ENCODE measurements at regions not wholly inside any gene's neighbourhood (a gene's known extent, or its start where the extent isn't known, plus 50 kb on each side); places are given as distances from the start of the nearest gene placed in this dataset.

DNA sequence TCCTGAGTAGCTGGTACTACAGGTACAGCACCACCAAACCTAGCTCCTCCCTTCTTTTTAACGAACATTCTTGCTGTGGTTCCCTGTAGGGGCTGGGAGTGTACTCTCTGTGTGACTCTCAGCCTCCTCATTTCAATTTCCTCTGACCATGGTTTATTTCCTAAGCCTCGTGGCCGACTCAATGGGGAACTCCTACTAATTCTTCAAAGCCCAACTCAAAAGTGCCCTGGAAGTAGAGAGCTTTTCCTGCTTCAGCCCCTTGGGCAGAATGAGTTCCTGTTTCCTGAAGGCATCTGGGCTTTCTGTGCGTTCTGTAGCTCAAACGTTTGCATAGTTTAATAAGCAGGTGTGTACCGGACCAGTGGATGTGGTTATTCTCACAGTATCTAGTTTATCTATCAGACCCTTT is 70.9 kb upstream of the ACOT11 start:
- H4K8ac ChIP-seq (ENCODE audit: low read length): peak overlapping the region; percentile 55
- peaks cover 33 to 69% of the 10 kb centered on the region in 2 experiments for H3K27me3 ChIP-seq (ENCODE audit: control insufficient read depth in 1 of 2, insufficient read depth in 1 of 2, low read length in 2 of 2)
- H3K14ac ChIP-seq (ENCODE audit: low read length in 2 of 2): no peak overlapping the region
- H2BK15ac ChIP-seq (ENCODE audit: low read depth, poor library complexity, severe bottlenecking): no peak overlapping the region
- no peaks in the 10 kb centered on the region for H3K36me3 ChIP-seq (ENCODE audit: control insufficient read depth in 1 of 2, insufficient read depth in 2 of 2, low read depth in 1 of 2, low read length in 2 of 2)
- no peak for DNase-seq
- no peak overlapping the region for H3K18ac ChIP-seq (ENCODE audit: low read depth in 1 of 2, low read length in 2 of 2)
- no peak overlapping the region for H3K23ac ChIP-seq (ENCODE audit: low read length in 2 of 2)
- H2AFZ ChIP-seq (ENCODE audit: low read depth, low read length): peak overlapping the region; percentile 32
- no peak overlapping the region for H3K4me3 ChIP-seq (ENCODE audit: insufficient read depth in 1 of 2, low read depth in 1 of 2, low read length in 2 of 2)
- 44% methylated on average over 6 of the region's 6 CpGs for WGBS
- no peaks in the 10 kb centered on the region for H3K79me1 ChIP-seq (replicated peaks; ENCODE audit: low read length, poor library complexity, severe bottlenecking)
- H2BK120ac ChIP-seq (ENCODE audit: low read depth, low read length): no peak overlapping the region
- peaks cover 20% of the 10 kb centered on the region for H3K4me1 ChIP-seq (ENCODE audit: control insufficient read depth, insufficient read depth, low read depth, low read length)
- H3K4me2 ChIP-seq (ENCODE audit: low read length, poor library complexity, severe bottlenecking): no peak overlapping the region
- H3K4ac ChIP-seq (ENCODE audit: low read depth in 1 of 2, low read length in 2 of 2): no peak overlapping the region
- no peak overlapping the region for H3K27ac ChIP-seq (ENCODE audit: low read length, poor library complexity, severe bottlenecking)
- H4K91ac ChIP-seq (ENCODE audit: low read length): no peak overlapping the region
- no peak overlapping the region for H3K9ac ChIP-seq (ENCODE audit: low read length)
- no peak overlapping the region for H2BK5ac ChIP-seq (ENCODE audit: low read depth, low read length, poor library complexity, severe bottlenecking)
- no peaks in the 10 kb centered on the region for H3K9me3 ChIP-seq (ENCODE audit: control insufficient read depth, low read length)
- peak overlapping the region; percentile 45 to 74 for H2BK12ac ChIP-seq (ENCODE audit: low read length in 2 of 2)
- no peak overlapping the region for H2AK5ac ChIP-seq (ENCODE audit: low read length, severe bottlenecking)

DNA sequence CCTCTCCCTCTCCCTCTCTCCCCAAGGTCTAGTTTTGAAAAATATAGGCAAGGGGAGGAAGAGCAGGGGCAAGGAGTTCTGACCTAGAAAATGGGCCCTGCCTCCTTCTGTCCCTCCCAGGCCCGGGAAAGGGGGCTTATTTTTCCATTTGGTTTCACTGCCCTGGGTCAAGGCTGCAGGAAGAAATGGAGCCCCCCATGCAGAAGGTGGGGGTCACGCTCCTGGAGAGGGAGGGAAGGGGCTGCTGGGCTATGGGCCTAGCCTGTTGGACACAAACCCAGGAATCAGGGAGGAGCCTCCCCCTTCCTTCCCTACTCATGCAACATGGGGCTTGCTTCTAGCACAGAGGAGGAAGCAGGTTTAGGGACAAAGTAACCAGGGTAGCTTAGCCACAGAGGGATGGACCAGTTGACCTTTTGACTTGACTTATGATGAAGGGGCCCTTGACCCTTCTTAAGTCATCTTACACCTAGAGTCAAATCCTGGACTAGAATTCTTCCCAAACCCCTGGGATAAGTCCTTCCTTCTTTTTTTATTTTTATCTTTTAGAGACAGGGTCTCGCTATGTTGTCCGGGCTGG is 70.4 kb upstream of the SSBP3 start:
- H2BK5ac ChIP-seq (ENCODE audit: low read depth, low read length, poor library complexity, severe bottlenecking): no peak overlapping the region
- peak overlapping the region; percentile 73 for H4K91ac ChIP-seq (ENCODE audit: low read length)
- H3K9ac ChIP-seq (ENCODE audit: low read length): no peak overlapping the region
- H3K18ac ChIP-seq (ENCODE audit: low read depth in 1 of 2, low read length in 2 of 2): peak overlapping the region; percentile 74 to 90
- H3K4me3 ChIP-seq (ENCODE audit: insufficient read depth in 1 of 2, low read depth in 1 of 2, low read length in 2 of 2): no peak overlapping the region
- peak overlapping the region; percentile 45 to 79 for H2BK12ac ChIP-seq (ENCODE audit: low read length in 2 of 2)
- H4K8ac ChIP-seq (ENCODE audit: low read length): peak overlapping the region; percentile 39
- H2AFZ ChIP-seq (ENCODE audit: low read depth, low read length): no peak overlapping the region
- peak overlapping the region in 1 of 2 experiments; percentile 86 for H3K4ac ChIP-seq (ENCODE audit: low read depth in 1 of 2, low read length in 2 of 2)
- H3K4me1 ChIP-seq (ENCODE audit: control insufficient read depth, insufficient read depth, low read depth, low read length): peaks cover 21% of the 10 kb centered on the region
- H3K79me1 ChIP-seq (replicated peaks; ENCODE audit: low read length, poor library complexity, severe bottlenecking): no peaks in the 10 kb centered on the region
- H3K27me3 ChIP-seq (ENCODE audit: control insufficient read depth in 1 of 2, insufficient read depth in 1 of 2, low read length in 2 of 2): peaks cover 33 to 69% of the 10 kb centered on the region in 2 experiments
- peak overlapping the region; percentile 60 for H2BK15ac ChIP-seq (ENCODE audit: low read depth, poor library complexity, severe bottlenecking)
- peak overlapping the region; percentile 58 for H2BK120ac ChIP-seq (ENCODE audit: low read depth, low read length)
- H3K4me2 ChIP-seq (ENCODE audit: low read length, poor library complexity, severe bottlenecking): no peak overlapping the region
- WGBS: 60% methylated on average over 4 of the region's 4 CpGs
- H3K23ac ChIP-seq (ENCODE audit: low read length in 2 of 2): no peak overlapping the region
- H2AK5ac ChIP-seq (ENCODE audit: low read length, severe bottlenecking): no peak overlapping the region
- H3K9me3 ChIP-seq (ENCODE audit: control insufficient read depth, low read length): no peaks in the 10 kb centered on the region
- no peak overlapping the region for H3K27ac ChIP-seq (ENCODE audit: low read length, poor library complexity, severe bottlenecking)
- peak overlapping the region in 1 of 2 experiments; percentile 68 for H3K14ac ChIP-seq (ENCODE audit: low read length in 2 of 2)
- H3K36me3 ChIP-seq (ENCODE audit: control insufficient read depth in 1 of 2, insufficient read depth in 2 of 2, low read depth in 1 of 2, low read length in 2 of 2): no peaks in the 10 kb centered on the region
- DNase-seq: no peak

DNA sequence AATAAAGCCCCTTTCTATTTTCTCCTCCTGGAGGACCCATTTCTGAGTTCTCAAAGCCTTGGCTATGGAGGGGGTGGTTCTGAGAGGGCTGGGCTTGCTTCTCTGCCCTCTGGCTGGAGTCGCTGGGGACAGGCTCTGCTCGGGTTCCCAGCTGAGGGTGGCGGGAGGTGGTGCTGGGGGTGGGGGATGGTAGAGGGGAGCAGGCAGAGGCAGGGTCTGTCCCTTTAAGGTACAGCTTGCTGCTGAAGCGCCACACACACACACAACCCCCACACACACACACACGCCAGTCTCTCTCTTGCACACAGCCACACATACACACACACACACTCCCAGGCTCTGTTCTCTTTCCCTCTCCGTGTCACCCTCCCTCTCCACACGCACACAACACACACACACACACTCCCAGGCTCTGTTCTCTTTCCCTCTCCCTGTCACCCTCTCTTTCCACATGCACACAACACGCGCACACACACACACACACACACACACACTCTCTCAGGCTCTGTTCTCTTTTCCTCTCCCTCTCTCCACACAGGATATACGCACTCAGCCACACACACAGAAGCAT is 69.8 kb upstream of the SSBP3 start:
- H3K27me3 ChIP-seq (ENCODE audit: control insufficient read depth in 1 of 2, insufficient read depth in 1 of 2, low read length in 2 of 2): peaks cover 33 to 69% of the 10 kb centered on the region in 2 experiments
- H3K4me2 ChIP-seq (ENCODE audit: low read length, poor library complexity, severe bottlenecking): no peak overlapping the region
- no peaks in the 10 kb centered on the region for H3K36me3 ChIP-seq (ENCODE audit: control insufficient read depth in 1 of 2, insufficient read depth in 2 of 2, low read depth in 1 of 2, low read length in 2 of 2)
- H2BK120ac ChIP-seq (ENCODE audit: low read depth, low read length): peak overlapping the region; percentile 42
- H2AFZ ChIP-seq (ENCODE audit: low read depth, low read length): peak overlapping the region; percentile 63
- peaks cover 22% of the 10 kb centered on the region for H3K4me1 ChIP-seq (ENCODE audit: control insufficient read depth, insufficient read depth, low read depth, low read length)
- no peak overlapping the region for H2BK5ac ChIP-seq (ENCODE audit: low read depth, low read length, poor library complexity, severe bottlenecking)
- peak; percentile 91 for DNase-seq
- no peaks in the 10 kb centered on the region for H3K79me1 ChIP-seq (replicated peaks; ENCODE audit: low read length, poor library complexity, severe bottlenecking)
- H3K9me3 ChIP-seq (ENCODE audit: control insufficient read depth, low read length): no peaks in the 10 kb centered on the region
- H3K23ac ChIP-seq (ENCODE audit: low read length in 2 of 2): no peak overlapping the region
- no peak overlapping the region for H2AK5ac ChIP-seq (ENCODE audit: low read length, severe bottlenecking)
- H3K4me3 ChIP-seq (ENCODE audit: insufficient read depth in 1 of 2, low read depth in 1 of 2, low read length in 2 of 2): no peak overlapping the region
- 16% methylated on average over 6 of the region's 10 CpGs for WGBS
- H3K18ac ChIP-seq (ENCODE audit: low read depth in 1 of 2, low read length in 2 of 2): peak overlapping the region; percentile 74 to 96
- peak overlapping the region; percentile 97 for H2BK15ac ChIP-seq (ENCODE audit: low read depth, poor library complexity, severe bottlenecking)
- H4K8ac ChIP-seq (ENCODE audit: low read length): peak overlapping the region; percentile 99
- no peak overlapping the region for H3K14ac ChIP-seq (ENCODE audit: low read length in 2 of 2)
- no peak overlapping the region for H3K9ac ChIP-seq (ENCODE audit: low read length)
- H3K4ac ChIP-seq (ENCODE audit: low read depth in 1 of 2, low read length in 2 of 2): peak overlapping the region; percentile 42 to 87
- H4K91ac ChIP-seq (ENCODE audit: low read length): peak overlapping the region; percentile 97
- H2BK12ac ChIP-seq (ENCODE audit: low read length in 2 of 2): peak overlapping the region; percentile 72 to 79
- H3K27ac ChIP-seq (ENCODE audit: low read length, poor library complexity, severe bottlenecking): no peak overlapping the region

DNA sequence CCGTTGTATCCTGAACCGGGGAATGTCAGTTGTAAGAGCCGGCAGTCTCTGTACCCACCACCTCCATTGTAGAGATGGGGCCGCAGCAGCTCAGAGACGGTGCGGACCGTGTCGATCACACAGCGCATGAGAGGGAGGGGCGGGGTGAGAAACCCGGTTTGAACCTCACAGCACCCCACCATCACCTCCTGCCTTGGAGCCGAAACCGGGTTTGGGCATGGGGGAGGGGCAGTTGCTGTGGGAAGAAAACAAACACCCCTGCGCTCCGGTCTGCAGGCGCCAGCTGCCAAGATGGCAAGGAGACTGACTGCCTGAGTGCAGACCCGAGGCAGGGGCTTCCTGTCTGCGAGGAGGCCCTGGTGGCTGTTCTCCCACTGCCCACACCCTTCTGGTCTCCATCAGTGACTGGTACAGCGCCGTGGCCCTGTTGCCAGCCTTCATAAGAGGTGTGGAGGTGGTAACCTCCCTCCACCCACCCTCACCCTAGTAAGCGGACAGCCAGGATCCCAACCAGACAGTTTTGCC is 69.2 kb upstream of the SSBP3 start:
- DNase-seq: no peak
- H2BK5ac ChIP-seq (ENCODE audit: low read depth, low read length, poor library complexity, severe bottlenecking): no peak overlapping the region
- peak overlapping the region; percentile 97 for H4K91ac ChIP-seq (ENCODE audit: low read length)
- H3K14ac ChIP-seq (ENCODE audit: low read length in 2 of 2): peak overlapping the region in 1 of 2 experiments; percentile 23
- H3K23ac ChIP-seq (ENCODE audit: low read length in 2 of 2): peak overlapping the region in 1 of 2 experiments; percentile 57
- H3K18ac ChIP-seq (ENCODE audit: low read depth in 1 of 2, low read length in 2 of 2): peak overlapping the region; percentile 74 to 96
- H2BK15ac ChIP-seq (ENCODE audit: low read depth, poor library complexity, severe bottlenecking): peak overlapping the region; percentile 97
- WGBS: 14% methylated on average over 18 of the region's 21 CpGs
- H3K4me1 ChIP-seq (ENCODE audit: control insufficient read depth, insufficient read depth, low read depth, low read length): peaks cover 20% of the 10 kb centered on the region
- H2AFZ ChIP-seq (ENCODE audit: low read depth, low read length): peak overlapping the region; percentile 63
- no peak overlapping the region for H3K27ac ChIP-seq (ENCODE audit: low read length, poor library complexity, severe bottlenecking)
- H2BK120ac ChIP-seq (ENCODE audit: low read depth, low read length): peak overlapping the region; percentile 42
- H3K36me3 ChIP-seq (ENCODE audit: control insufficient read depth in 1 of 2, insufficient read depth in 2 of 2, low read depth in 1 of 2, low read length in 2 of 2): no peaks in the 10 kb centered on the region
- no peaks in the 10 kb centered on the region for H3K79me1 ChIP-seq (replicated peaks; ENCODE audit: low read length, poor library complexity, severe bottlenecking)
- H3K4me2 ChIP-seq (ENCODE audit: low read length, poor library complexity, severe bottlenecking): no peak overlapping the region
- H4K8ac ChIP-seq (ENCODE audit: low read length): peak overlapping the region; percentile 99
- no peaks in the 10 kb centered on the region for H3K9me3 ChIP-seq (ENCODE audit: control insufficient read depth, low read length)
- H3K4ac ChIP-seq (ENCODE audit: low read depth in 1 of 2, low read length in 2 of 2): peak overlapping the region; percentile 42 to 87
- no peak overlapping the region for H3K9ac ChIP-seq (ENCODE audit: low read length)
- peak overlapping the region; percentile 60 to 98 for H2BK12ac ChIP-seq (ENCODE audit: low read length in 2 of 2)
- H3K27me3 ChIP-seq (ENCODE audit: control insufficient read depth in 1 of 2, insufficient read depth in 1 of 2, low read length in 2 of 2): peaks cover 33 to 65% of the 10 kb centered on the region in 2 experiments
- H2AK5ac ChIP-seq (ENCODE audit: low read length, severe bottlenecking): no peak overlapping the region
- peak overlapping the region in 1 of 2 experiments; percentile 58 for H3K4me3 ChIP-seq (ENCODE audit: insufficient read depth in 1 of 2, low read depth in 1 of 2, low read length in 2 of 2)
